Fibroblast of villous mesenchyme (primary cell): ENCODE measurements at regions not wholly inside any gene's neighbourhood (a gene's known extent, or its start where the extent isn't known, plus 50 kb on each side); places are given as distances from the start of the nearest gene placed in this dataset.
"Not testable (repeated sequence)": the region's sequence is repeated elsewhere in the genome, so short reads cannot be mapped to it uniquely, and the experiment has no call there.

ENCODE experiments used
- DNase-seq: peaks from one replicate; pipeline ENCODE4 v3.0.0-alpha.2; 2010; ENCODE audit warnings: low read depth
- H3K4me3 ChIP-seq: 2 replicates; pipeline ENCODE4 v1.5.1; 2011; ENCODE audit warnings: low read depth, mild to moderate bottlenecking, low read length
- CTCF ChIP-seq: IDR thresholded peaks from 2 replicates; pipeline ENCODE4 v1.5.1; 2012; ENCODE audit warnings: low read depth, mild to moderate bottlenecking, low read length; ENCODE audit not compliant: insufficient read depth

GRCh38 chr1:168490306-168490705 is 53.5 kb downstream of the XCL2 start:
- no peak overlapping the region for H3K4me3 ChIP-seq
- no peak for TF ChIP-seq CTCF
- no peak for DNase-seq

- H3K4me3 ChIP-seq: no peak overlapping the region
- no peak for TF ChIP-seq CTCF
- DNase-seq: peak; percentile 64
Observed at GRCh38 chr1:168488138-168488537, 55.7 kb downstream of the XCL2 start.

GRCh38 chr1:168486820-168487219 is 57.0 kb downstream of the XCL2 start:
- not testable (repeated sequence) for H3K4me3 ChIP-seq, DNase-seq

- H3K4me3 ChIP-seq: no peak overlapping the region
- no peak for DNase-seq
- no peak for TF ChIP-seq CTCF
Observed at GRCh38 chr1:168485048-168485447, 58.7 kb downstream of the XCL2 start.

- H3K4me3 ChIP-seq: no peak overlapping the region
- TF ChIP-seq CTCF: no peak
- DNase-seq: no peak
Observed at GRCh38 chr1:168484083-168484482, 59.7 kb downstream of the XCL2 start.

- H3K4me3 ChIP-seq: no peak overlapping the region
- peak; percentile 77 for DNase-seq
- no peak for TF ChIP-seq CTCF
Observed at GRCh38 chr1:168483539-168483938, 60.3 kb downstream of the XCL2 start.

GRCh38 chr1:168482106-168482505 is 61.7 kb downstream of the XCL2 start:
- no peak for TF ChIP-seq CTCF
- DNase-seq: no peak
- H3K4me3 ChIP-seq: no peak overlapping the region
